Adrenal gland (tissue), 9 donors: ENCODE measurements at regions not wholly inside any gene's neighbourhood (a gene's known extent, or its start where the extent isn't known, plus 50 kb on each side); places are given as distances from the start of the nearest gene placed in this dataset.

Experiments used
- DNase-seq, 7 donors: peaks; one replicate each; pipeline ENCODE4 v3.0.0-alpha.2; 2019 to 2020
- H3K27ac ChIP-seq, 5 donors: fragments of 200-600 bp; sonication (generic) in 4 of 5; 1 replicate in 3 of 5; 2 replicates in 2 of 5; pipeline versions ENCODE4 v1.5.1 to v1.8.0; 2016 to 2020; ENCODE audit warnings: mild to moderate bottlenecking in 1 of 5
- H3K27me3 ChIP-seq: fragments of 200-600 bp; 2 replicates; pipeline ENCODE4 v1.8.0; 2021
- H3K36me3 ChIP-seq, 2 donors: fragments of 200-600 bp; replicated peaks in 1 of 2; 1 replicate in 1 of 2; 2 replicates in 1 of 2; pipeline versions ENCODE4 v1.5.1 to v1.8.0; 2018 to 2022
- H3K4me1 ChIP-seq, 2 donors: fragments of 200-600 bp; replicated peaks in 1 of 2; 1 replicate in 1 of 2; 2 replicates in 1 of 2; pipeline versions ENCODE4 v1.5.1 to v1.8.0; 2018 to 2021
- H3K4me3 ChIP-seq, 4 donors: fragments of 200-600 bp; sonication (generic) in 3 of 4; one replicate each; pipeline ENCODE4 v1.5.1; 2016 to 2018
- H3K9me3 ChIP-seq, 3 donors: fragments of 200-600 bp; sonication (generic) in 1 of 3; replicated peaks in 1 of 3; 1 replicate in 2 of 3; 2 replicates in 1 of 3; pipeline versions ENCODE4 v1.5.1 to v1.8.0; 2016 to 2021
- POLR2A ChIP-seq, 2 donors: fragments of 450-650 bp; IDR thresholded peaks; one replicate each; pipeline ENCODE4 v1.6.1; 2017; ENCODE audit warnings: antibody characterized with exemption in 2 of 2, mild to moderate bottlenecking in 2 of 2, moderate library complexity in 1 of 2
- WGBS, 4 donors: extraction: QIAGEN DNeasy Blood & Tissue Kit in 2 of 4; methylation state at CpG; one replicate each; pipeline versions ENCODE4 v1.1.5 to v1.1.7; 2013 to 2017; 5-methylcytosine and 5-hydroxymethylcytosine counted together
- intact Hi-C, 2 donors: fragments of 100-400 bp; cut with DNase I; formaldehyde crosslinking; loops; one replicate each; pipeline versions ENCODE4 v1.14.1 to v1.15.0; 2022 to 2023
- TF ChIP-seq, protein P1 (sequence below), 6 experiments: fragments of 450-650 bp in 4 of 6; fragments of 200-600 bp in 2 of 6; sonication (generic) in 1 of 6; IDR thresholded peaks; 1 replicate in 5 of 6; 2 replicates in 1 of 6; pipeline versions ENCODE4 v1.5.1 to v1.8.0; 2016 to 2021; ENCODE audit warnings: antibody characterized with exemption in 6 of 6, mild to moderate bottlenecking in 2 of 6, moderate library complexity in 1 of 6
- donor health status: healthy with polysubstance abuse.
- donor health status: Bipolar disorder and iron deficiency.
- donor health status: DM: yes; HTN: yes; CAD: no.
- donor health status: DM: no; HTN: no; CAD: no.
- donor health status: DM: no; HTN: no; CAD: no.

DNA sequence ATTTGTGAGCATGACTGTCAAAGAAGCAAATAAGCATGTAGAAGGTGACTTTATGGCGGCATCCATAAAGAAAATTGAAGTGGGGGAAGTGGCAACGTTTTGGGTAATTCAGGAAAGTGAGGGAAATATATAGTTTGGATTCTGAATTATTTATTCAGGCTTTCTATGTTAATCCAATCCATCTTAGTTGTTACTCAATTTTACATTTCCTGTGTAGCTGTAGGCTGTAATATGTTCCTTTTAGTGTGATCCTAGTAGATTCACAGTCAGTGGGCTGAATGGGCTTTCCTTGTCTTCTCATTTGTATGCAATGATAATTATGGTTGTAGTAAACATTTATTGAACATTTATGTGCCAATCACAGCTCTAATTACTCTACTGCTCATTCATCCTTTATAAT, 654.1 kb downstream of the EDEM1 start:
- H3K4me1 ChIP-seq, result no peaks in the 10 kb centered on the region
- intact Hi-C loops, result no loop called here
- no peaks in the 10 kb centered on the region for H3K36me3 ChIP-seq
- WGBS, 4 donors, result 53 to 68% (median 64%) methylated on average over 2 of the region's 2 CpGs
- no peaks in the 10 kb centered on the region for H3K27me3 ChIP-seq
- H3K27ac ChIP-seq, result no peak overlapping the region
- no peaks in the 10 kb centered on the region for H3K9me3 ChIP-seq
- no peak for DNase-seq
- TF ChIP-seq, protein P1, sequence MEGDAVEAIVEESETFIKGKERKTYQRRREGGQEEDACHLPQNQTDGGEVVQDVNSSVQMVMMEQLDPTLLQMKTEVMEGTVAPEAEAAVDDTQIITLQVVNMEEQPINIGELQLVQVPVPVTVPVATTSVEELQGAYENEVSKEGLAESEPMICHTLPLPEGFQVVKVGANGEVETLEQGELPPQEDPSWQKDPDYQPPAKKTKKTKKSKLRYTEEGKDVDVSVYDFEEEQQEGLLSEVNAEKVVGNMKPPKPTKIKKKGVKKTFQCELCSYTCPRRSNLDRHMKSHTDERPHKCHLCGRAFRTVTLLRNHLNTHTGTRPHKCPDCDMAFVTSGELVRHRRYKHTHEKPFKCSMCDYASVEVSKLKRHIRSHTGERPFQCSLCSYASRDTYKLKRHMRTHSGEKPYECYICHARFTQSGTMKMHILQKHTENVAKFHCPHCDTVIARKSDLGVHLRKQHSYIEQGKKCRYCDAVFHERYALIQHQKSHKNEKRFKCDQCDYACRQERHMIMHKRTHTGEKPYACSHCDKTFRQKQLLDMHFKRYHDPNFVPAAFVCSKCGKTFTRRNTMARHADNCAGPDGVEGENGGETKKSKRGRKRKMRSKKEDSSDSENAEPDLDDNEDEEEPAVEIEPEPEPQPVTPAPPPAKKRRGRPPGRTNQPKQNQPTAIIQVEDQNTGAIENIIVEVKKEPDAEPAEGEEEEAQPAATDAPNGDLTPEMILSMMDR (IDR thresholded peaks at IDR 0.05), result no peak
- no peak for TF ChIP-seq POLR2A (IDR thresholded peaks at IDR 0.05)
- no peak overlapping the region for H3K4me3 ChIP-seq

DNA sequence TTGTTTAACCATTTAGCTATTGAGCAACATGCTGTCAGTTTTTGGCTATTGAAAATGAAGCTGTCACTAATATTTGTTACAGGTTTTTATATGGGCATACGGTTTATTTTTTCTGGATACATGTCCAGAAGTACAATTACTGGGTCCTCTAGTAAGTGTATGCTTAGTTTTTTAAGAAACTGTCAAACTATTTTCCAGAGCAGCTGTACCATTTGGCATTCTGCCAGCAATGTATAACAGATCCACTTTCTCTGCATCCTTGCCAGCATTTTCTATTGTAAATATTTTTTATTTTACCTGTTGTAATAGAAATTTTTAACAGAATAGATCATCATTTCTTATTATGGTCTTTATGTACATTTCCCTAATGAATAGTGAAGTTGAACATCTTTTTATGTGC, 658.8 kb downstream of the EDEM1 start:
- Histone ChIP-seq H3K9me3 (no peaks in the 10 kb centered on the region), H3K27me3 (no peaks in the 10 kb centered on the region), H3K27ac (no peak overlapping the region), H3K4me3 (no peak overlapping the region), H3K4me1 (no peaks in the 10 kb centered on the region), H3K36me3 (no peaks in the 10 kb centered on the region)
- intact Hi-C loops, result no loop called here
- DNase-seq, result no peak
- WGBS, 4 donors, result 58 to 76% (median 62%) methylated on average over 1 of the region's 1 CpG
- no peak for TF ChIP-seq POLR2A (IDR thresholded peaks at IDR 0.05)
- TF ChIP-seq, protein P1 (IDR thresholded peaks at IDR 0.05), result no peak

DNA sequence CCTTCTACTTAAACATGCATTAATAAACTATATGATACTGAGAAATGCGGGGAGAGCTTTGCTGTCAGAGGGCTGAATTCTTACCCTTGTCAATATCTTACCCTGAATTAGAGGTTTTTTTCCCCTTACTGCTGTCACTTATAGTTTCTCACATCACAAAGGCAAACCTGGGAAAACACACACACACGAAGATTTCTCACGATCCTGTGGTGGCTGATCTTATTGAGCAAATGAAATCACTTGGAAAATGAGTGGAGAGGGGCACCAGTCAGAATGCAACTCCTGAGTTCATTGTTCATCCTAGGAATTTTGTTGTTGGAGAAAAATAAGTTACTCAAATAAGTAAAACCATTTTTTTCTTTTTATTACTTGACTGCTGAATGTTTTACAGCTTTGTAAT, 673.6 kb downstream of the EDEM1 start:
- intact Hi-C loops, result no loop called here
- no peak for DNase-seq
- no peaks in the 10 kb centered on the region for H3K9me3 ChIP-seq
- no peaks in the 10 kb centered on the region for H3K27me3 ChIP-seq
- no peak overlapping the region for H3K4me3 ChIP-seq
- H3K4me1 ChIP-seq, result no peaks in the 10 kb centered on the region
- TF ChIP-seq, protein P1 (IDR thresholded peaks at IDR 0.05), result no peak
- no peak for TF ChIP-seq POLR2A (IDR thresholded peaks at IDR 0.05)
- 45 to 61% (median 48%) methylated on average over 3 of the region's 3 CpGs for WGBS, 4 donors
- H3K36me3 ChIP-seq, result no peaks in the 10 kb centered on the region
- H3K27ac ChIP-seq, result no peak overlapping the region

DNA sequence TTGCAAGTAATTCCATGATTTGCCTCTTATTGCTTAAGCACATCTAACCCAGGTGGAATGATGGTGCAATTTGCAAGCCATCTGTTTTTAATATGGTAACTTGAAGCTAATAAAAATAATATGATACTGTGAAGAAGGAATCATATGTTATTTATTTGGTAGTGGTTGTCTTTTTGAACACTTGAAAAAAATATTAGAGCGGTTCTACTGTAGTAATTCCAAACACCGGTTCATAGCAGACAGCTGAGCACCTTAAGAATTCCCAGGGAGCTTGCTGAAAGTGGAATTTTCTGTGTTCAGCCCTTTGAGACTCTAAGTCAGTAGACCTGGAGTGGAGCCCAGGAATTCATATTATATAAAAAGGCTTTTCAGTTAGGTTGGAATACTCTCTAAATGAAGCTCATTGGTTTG, 687.4 kb downstream of the EDEM1 start:
- no peak for DNase-seq
- H3K36me3 ChIP-seq, result no peaks in the 10 kb centered on the region
- no peaks in the 10 kb centered on the region for H3K4me1 ChIP-seq
- H3K27ac ChIP-seq, result no peak overlapping the region
- intact Hi-C loops, result no loop called here
- no peaks in the 10 kb centered on the region for H3K9me3 ChIP-seq
- 71 to 85% (median 76%) methylated on average over 2 of the region's 2 CpGs for WGBS, 4 donors
- no peak for TF ChIP-seq POLR2A (IDR thresholded peaks at IDR 0.05)
- TF ChIP-seq, protein P1 (IDR thresholded peaks at IDR 0.05), result no peak
- no peaks in the 10 kb centered on the region for H3K27me3 ChIP-seq
- no peak overlapping the region for H3K4me3 ChIP-seq
